K562 (cell line): ENCODE measurements at regions not wholly inside any gene's neighbourhood (a gene's known extent, or its start where the extent isn't known, plus 50 kb on each side); places are given as distances from the start of the nearest gene placed in this dataset.
"Not testable (repeated sequence)": the region's sequence is repeated elsewhere in the genome, so short reads cannot be mapped to it uniquely, and the experiment has no call there.

Experiments used
- CEBPB ChIP-seq: fragments of 450-650 bp; IDR thresholded peaks from 2 replicates; pipeline ENCODE4 v1.6.1; 2016; ENCODE audit warnings: missing genetic modification characterization, missing compliant biosample characterization
- CTCF ChIP-seq, 3 experiments: IDR thresholded peaks in 2 of 3; conservative IDR thresholded peaks in 1 of 3; 2 replicates each; pipeline ENCODE4 v1.5.1; 2011 to 2012; ENCODE audit warnings: low read length in 3 of 3, mild to moderate bottlenecking in 3 of 3, control low read depth in 2 of 3, improper control_type of control experiment in 1 of 3, inconsistent platforms in 1 of 3, low read depth in 1 of 3, mixed read lengths in 1 of 3, moderate library complexity in 1 of 3; ENCODE audit not compliant: insufficient read depth in 2 of 3
- ELF2 ChIP-seq: fragments of 250-450 bp; sonication (Bioruptor Pico); IDR thresholded peaks from 2 replicates; pipeline ENCODE4 v1.5.0; 2021; ENCODE audit warnings: mild to moderate bottlenecking
- KLF6 ChIP-seq: fragments of 250-450 bp; sonication (Bioruptor Pico); IDR thresholded peaks from 2 replicates; pipeline ENCODE4 v1.4.0; 2020; ENCODE audit warnings: mild to moderate bottlenecking, moderate library complexity, borderline replicate concordance
- PATZ1 ChIP-seq: fragments of 250-450 bp; sonication (Bioruptor Pico); IDR thresholded peaks from 2 replicates; pipeline ENCODE4 v1.5.0; 2020; ENCODE audit warnings: mild to moderate bottlenecking, borderline replicate concordance
- PHF8 ChIP-seq: fragments of 200-600 bp; sonication (generic); IDR thresholded peaks from 2 replicates; pipeline ENCODE4 v1.6.1; 2012; ENCODE audit warnings: mixed run types, mild to moderate bottlenecking, inconsistent platforms, low read length, moderate library complexity, borderline replicate concordance
- PTBP1 ChIP-seq: fragments of 200-400 bp; formaldehyde crosslinking; IDR thresholded peaks from 2 replicates; pipeline ENCODE4 v1.6.1; 2017; ENCODE audit warnings: low read depth, low read length
- RAD51 ChIP-seq: fragments of 450-650 bp; IDR thresholded peaks from 2 replicates; pipeline ENCODE4 v1.7.1; 2016; ENCODE audit warnings: low read depth, mild to moderate bottlenecking, borderline replicate concordance
- RBM14 ChIP-seq: fragments of 200-400 bp; formaldehyde crosslinking; IDR thresholded peaks from 2 replicates; pipeline ENCODE4 v1.6.1; 2018; ENCODE audit warnings: low read depth, mild to moderate bottlenecking, low read length, moderate library complexity, borderline replicate concordance; ENCODE audit not compliant: insufficient read depth
- RFX7 ChIP-seq: fragments of 250-450 bp; sonication (Bioruptor Pico); IDR thresholded peaks from 2 replicates; pipeline ENCODE4 v1.5.1; 2021; ENCODE audit warnings: mild to moderate bottlenecking
- THAP7 ChIP-seq: fragments of 250-450 bp; sonication (Bioruptor Pico); IDR thresholded peaks from 2 replicates; pipeline ENCODE4 v1.5.0; 2021
- ZNF311 ChIP-seq: fragments of 250-450 bp; sonication (Bioruptor Pico); IDR thresholded peaks from 2 replicates; pipeline ENCODE4 v1.4.0; 2020; ENCODE audit warnings: mild to moderate bottlenecking, moderate library complexity
- ZNF354B ChIP-seq: fragments of 250-450 bp; sonication (Bioruptor Pico); IDR thresholded peaks from 2 replicates; pipeline ENCODE4 v1.4.0; 2020

- not testable (repeated sequence) for TF ChIP-seq THAP7 (CRISPR knock-in tag); RBM14; ZNF311 (CRISPR knock-in tag); PHF8; CTCF (IDR thresholded peaks at IDR 0.05 in 2 of 3, conservative IDR thresholded peaks at IDR 0.05 in 1 of 3; ENCODE audit: insufficient read depth in 2 of 3, low read depth in 1 of 3, low read length in 3 of 3); PTBP1; RFX7 (CRISPR knock-in tag); RAD51; ZNF354B (CRISPR knock-in tag); ELF2; KLF6 (CRISPR knock-in tag); PATZ1; CEBPB (tag)
These were observed 2879.9 kb downstream of the RPIA start for GRCh38 chr2:91571239-91571923.
